Choroid plexus epithelial cell (primary cell): ENCODE measurements at regions not wholly inside any gene's neighbourhood (a gene's known extent, or its start where the extent isn't known, plus 50 kb on each side); places are given as distances from the start of the nearest gene placed in this dataset.

Experiments used
- DNase-seq: peaks from one replicate; pipeline ENCODE4 v3.0.0-alpha.2; 2010; ENCODE audit warnings: low read depth
- H3K4me3 ChIP-seq: 2 replicates; pipeline ENCODE4 v1.5.1; 2011; ENCODE audit warnings: low read depth, mild to moderate bottlenecking, control low read depth, low read length, moderate library complexity
- TF ChIP-seq, protein P1 (sequence below): conservative IDR thresholded peaks from 2 replicates; pipeline ENCODE4 v1.5.1; 2011; ENCODE audit warnings: low read depth, mild to moderate bottlenecking, control low read depth, inconsistent platforms, low read length, moderate library complexity

GRCh38 chr15:53453253-53454105, 306.0 kb downstream of the WDR72 start:
- DNase-seq: no peak
- H3K4me3 ChIP-seq: no peak overlapping the region
- TF ChIP-seq, protein P1, sequence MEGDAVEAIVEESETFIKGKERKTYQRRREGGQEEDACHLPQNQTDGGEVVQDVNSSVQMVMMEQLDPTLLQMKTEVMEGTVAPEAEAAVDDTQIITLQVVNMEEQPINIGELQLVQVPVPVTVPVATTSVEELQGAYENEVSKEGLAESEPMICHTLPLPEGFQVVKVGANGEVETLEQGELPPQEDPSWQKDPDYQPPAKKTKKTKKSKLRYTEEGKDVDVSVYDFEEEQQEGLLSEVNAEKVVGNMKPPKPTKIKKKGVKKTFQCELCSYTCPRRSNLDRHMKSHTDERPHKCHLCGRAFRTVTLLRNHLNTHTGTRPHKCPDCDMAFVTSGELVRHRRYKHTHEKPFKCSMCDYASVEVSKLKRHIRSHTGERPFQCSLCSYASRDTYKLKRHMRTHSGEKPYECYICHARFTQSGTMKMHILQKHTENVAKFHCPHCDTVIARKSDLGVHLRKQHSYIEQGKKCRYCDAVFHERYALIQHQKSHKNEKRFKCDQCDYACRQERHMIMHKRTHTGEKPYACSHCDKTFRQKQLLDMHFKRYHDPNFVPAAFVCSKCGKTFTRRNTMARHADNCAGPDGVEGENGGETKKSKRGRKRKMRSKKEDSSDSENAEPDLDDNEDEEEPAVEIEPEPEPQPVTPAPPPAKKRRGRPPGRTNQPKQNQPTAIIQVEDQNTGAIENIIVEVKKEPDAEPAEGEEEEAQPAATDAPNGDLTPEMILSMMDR: no peak

GRCh38 chr15:53448232-53449015, 311.0 kb downstream of the WDR72 start:
- H3K4me3 ChIP-seq: no peak overlapping the region
- TF ChIP-seq, protein P1: no peak
- no peak for DNase-seq

GRCh38 chr15:53447742-53448141, 311.7 kb downstream of the WDR72 start:
- H3K4me3 ChIP-seq: no peak overlapping the region
- no peak for DNase-seq
- TF ChIP-seq, protein P1: no peak

GRCh38 chr15:53447053-53447574, 312.3 kb downstream of the WDR72 start:
- TF ChIP-seq, protein P1: no peak
- DNase-seq: no peak
- H3K4me3 ChIP-seq: no peak overlapping the region

- TF ChIP-seq, protein P1: no peak
- no peak for DNase-seq
- H3K4me3 ChIP-seq: no peak overlapping the region
Measured at GRCh38 chr15:53446376-53446775, 313.1 kb downstream of the WDR72 start.

- no peak for DNase-seq
- TF ChIP-seq, protein P1: no peak
- no peak overlapping the region for H3K4me3 ChIP-seq
Measured at GRCh38 chr15:53445531-53445930, 313.9 kb downstream of the WDR72 start.
